SU-DHL-6 (cell line): ENCODE measurements at regions not wholly inside any gene's neighbourhood (a gene's known extent, or its start where the extent isn't known, plus 50 kb on each side); places are given as distances from the start of the nearest gene placed in this dataset.
"Not testable (repeated sequence)": the region's sequence is repeated elsewhere in the genome, so short reads cannot be mapped to it uniquely, and the experiment has no call there.

Experiments used
- H2AFZ ChIP-seq: fragments of 200-600 bp; sonication (generic); 2 replicates; pipeline ENCODE4 v1.6.1; 2014; ENCODE audit warnings: low read depth, mild to moderate bottlenecking, moderate library complexity, mixed read lengths, antibody characterized with exemption, low read length; ENCODE audit not compliant: severe bottlenecking
- H3F3A ChIP-seq: fragments of 200-600 bp; shearing (Covaris generic); 2 replicates; pipeline ENCODE4 v1.6.0; 2016; ENCODE audit warnings: antibody characterized with exemption, mild to moderate bottlenecking; ENCODE audit not compliant: insufficient read depth
- H3K27ac ChIP-seq: fragments of 200-600 bp; sonication (generic); 2 replicates; pipeline ENCODE4 v1.5.1; 2016; ENCODE audit warnings: low read depth, mild to moderate bottlenecking, low read length, moderate library complexity, mixed read lengths
- H3K27me3 ChIP-seq: fragments of 200-600 bp; sonication (generic), shearing (Covaris generic); 2 replicates; pipeline ENCODE4 v1.6.0; 2014; ENCODE audit warnings: mild to moderate bottlenecking, low read length
- H3K36me3 ChIP-seq: fragments of 200-600 bp; sonication (generic); 2 replicates; pipeline ENCODE4 v1.6.1; 2014; ENCODE audit warnings: mild to moderate bottlenecking, low read length, mixed read lengths
- H3K4me2 ChIP-seq: fragments of 300-600, 200-600 bp; shearing (Covaris generic), sonication (generic); 2 replicates; pipeline ENCODE4 v1.6.0; 2014; ENCODE audit warnings: low read length, low read depth, mild to moderate bottlenecking; ENCODE audit not compliant: poor library complexity, severe bottlenecking
- H3K4me3 ChIP-seq: fragments of 200-600 bp; sonication (generic); 2 replicates; pipeline ENCODE4 v1.5.1; 2014; ENCODE audit warnings: antibody characterized with exemption, low read length, mild to moderate bottlenecking, mixed read lengths; ENCODE audit not compliant: insufficient read depth, poor library complexity, severe bottlenecking
- H3K79me2 ChIP-seq: fragments of 200-600 bp; sonication (generic); 2 replicates; pipeline ENCODE4 v1.6.1; 2014; ENCODE audit warnings: mild to moderate bottlenecking, low read length, moderate library complexity; ENCODE audit not compliant: insufficient read depth
- H3K9ac ChIP-seq: fragments of 200-600 bp; sonication (generic); 2 replicates; pipeline ENCODE4 v1.7.0; 2014; ENCODE audit warnings: mild to moderate bottlenecking, low read length
- H3K9me2 ChIP-seq: fragments of 200-600 bp; sonication (generic); replicated peaks from 2 replicates; pipeline ENCODE4 v1.6.1; 2014; ENCODE audit warnings: low read length; ENCODE audit not compliant: insufficient read depth
- H3K9me3 ChIP-seq: fragments of 200-600 bp; sonication (generic); 2 replicates; pipeline ENCODE4 v1.6.1; 2014; ENCODE audit warnings: low read length, mixed read lengths; ENCODE audit not compliant: insufficient read depth
- H4K20me1 ChIP-seq: fragments of 200-600 bp; sonication (generic); 2 replicates; pipeline ENCODE4 v1.6.1; 2014; ENCODE audit warnings: low read depth, mild to moderate bottlenecking, antibody characterized with exemption, low read length, moderate library complexity, mixed read lengths

DNA sequence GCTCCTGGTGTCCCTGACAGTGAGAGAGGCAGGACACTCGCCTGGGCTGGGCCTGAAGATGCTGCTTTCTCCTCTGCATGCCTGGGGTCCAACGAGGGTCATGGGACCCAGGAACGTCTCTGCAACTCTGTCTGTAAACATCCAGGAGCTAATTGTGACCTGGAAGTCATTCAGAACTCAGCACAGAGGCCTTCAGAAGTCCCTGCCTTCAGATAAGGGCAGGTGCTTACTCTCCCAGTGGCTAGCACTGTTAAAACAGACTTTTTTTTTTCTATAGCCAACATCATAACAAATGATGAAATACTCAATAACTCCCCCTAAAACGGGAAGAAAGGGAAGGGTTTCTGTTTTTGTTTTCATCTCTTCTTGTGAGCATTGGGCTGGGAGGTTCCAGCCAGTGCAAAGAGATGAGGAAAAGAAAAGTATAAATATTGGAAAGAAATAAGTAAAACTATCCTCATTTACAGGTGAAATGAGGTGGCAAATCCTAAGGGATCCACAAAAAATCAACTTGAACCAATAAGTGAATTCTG, 118.3 kb upstream of the FAM20C start:
- not testable (repeated sequence) for H3K79me2 ChIP-seq, H3K27ac ChIP-seq, H3K27me3 ChIP-seq, H3K36me3 ChIP-seq, H3F3A ChIP-seq, H4K20me1 ChIP-seq, H2AFZ ChIP-seq, H3K4me2 ChIP-seq, H3K4me3 ChIP-seq, H3K9ac ChIP-seq, H3K9me2 ChIP-seq, H3K9me3 ChIP-seq

GRCh38 chr7:75511-75910, 116.9 kb upstream of the FAM20C start:
- not testable (repeated sequence) for H3K9me3 ChIP-seq, H3K4me3 ChIP-seq, H4K20me1 ChIP-seq, H3K27me3 ChIP-seq, H3K9me2 ChIP-seq, H3K4me2 ChIP-seq, H3F3A ChIP-seq, H3K79me2 ChIP-seq, H3K27ac ChIP-seq, H2AFZ ChIP-seq, H3K9ac ChIP-seq, H3K36me3 ChIP-seq

GRCh38 chr7:76202-76601, 116.2 kb upstream of the FAM20C start:
- H3K4me3 ChIP-seq, H4K20me1 ChIP-seq, H2AFZ ChIP-seq, H3K9me3 ChIP-seq, H3K36me3 ChIP-seq, H3K4me2 ChIP-seq, H3K27me3 ChIP-seq, H3K79me2 ChIP-seq, H3K9me2 ChIP-seq, H3K27ac ChIP-seq, H3F3A ChIP-seq, H3K9ac ChIP-seq: not testable (repeated sequence)

- H3K9me2 ChIP-seq, H3K27me3 ChIP-seq, H3K4me3 ChIP-seq: not testable (repeated sequence)
Observed at GRCh38 chr7:76829-77395, 115.5 kb upstream of the FAM20C start.

DNA sequence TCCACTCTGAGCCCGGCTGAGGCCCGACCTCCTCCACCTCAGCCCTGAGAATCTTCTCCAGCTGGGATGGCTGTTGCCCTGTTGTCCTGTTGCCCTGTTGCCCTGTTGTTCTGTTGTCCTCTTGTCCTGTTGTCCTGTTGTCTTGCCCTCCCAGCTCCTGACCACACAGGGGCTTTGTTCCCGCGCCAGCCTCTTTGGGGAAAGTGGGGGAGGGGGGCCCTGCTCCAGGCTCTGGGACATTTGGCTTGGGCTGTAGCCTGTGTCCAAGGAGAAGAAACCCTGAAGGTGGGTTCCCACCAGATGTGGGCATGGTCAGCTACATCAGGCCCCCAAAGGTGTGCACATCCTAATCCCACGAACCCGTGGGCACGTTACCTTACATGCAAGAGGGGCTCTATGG, 113.5 kb upstream of the FAM20C start:
- not testable (repeated sequence) for H4K20me1 ChIP-seq, H2AFZ ChIP-seq, H3K27ac ChIP-seq, H3K36me3 ChIP-seq, H3K9ac ChIP-seq, H3K4me3 ChIP-seq, H3K9me2 ChIP-seq, H3K9me3 ChIP-seq, H3F3A ChIP-seq, H3K79me2 ChIP-seq, H3K4me2 ChIP-seq, H3K27me3 ChIP-seq

More at GRCh38 chr7:76829-77395, 115.5 kb upstream of the FAM20C start:
- not testable (repeated sequence) for H3K4me2 ChIP-seq, H3F3A ChIP-seq, H3K9ac ChIP-seq, H2AFZ ChIP-seq, H3K36me3 ChIP-seq, H3K79me2 ChIP-seq, H4K20me1 ChIP-seq, H3K27ac ChIP-seq, H3K9me3 ChIP-seq

GRCh38 chr7:79400-80055, 112.8 kb upstream of the FAM20C start:
- not testable (repeated sequence) for H3K9me3 ChIP-seq, H3K36me3 ChIP-seq, H3K9me2 ChIP-seq, H3K27ac ChIP-seq, H3K4me2 ChIP-seq, H3K79me2 ChIP-seq, H3K4me3 ChIP-seq, H3K9ac ChIP-seq, H3F3A ChIP-seq, H3K27me3 ChIP-seq, H2AFZ ChIP-seq, H4K20me1 ChIP-seq
